K562 (cell line): ENCODE measurements at regions not wholly inside any gene's neighbourhood (a gene's known extent, or its start where the extent isn't known, plus 50 kb on each side); places are given as distances from the start of the nearest gene placed in this dataset.

ENCODE experiments used
- ATAC-seq: fragments of 200-7000 bp; cut with Tn5 transposase; 3 replicates; pipeline ENCODE4 v1.9.1; 2020; ENCODE audit warnings: moderate library complexity
- BruUV-seq: library from RNA; stranded (reverse); fragments of 400-500 nt; replicated peaks from 2 replicates; lab custom pipeline; 2021; lab: Mats Ljungman, UMichigan
- CTCF ChIA-PET: fragments of 300-600 bp; formaldehyde crosslinking; extraction: SDS; loops from one replicate; lab custom pipeline; 2021; ENCODE audit warnings: low intra/inter-chr PET ratio; lab: Yijun Ruan, JAX
- POLR2A ChIA-PET: fragments of 300-600, 350-650 bp; sonication (Branson Sonifier 250); formaldehyde crosslinking; extraction: SDS; loops from one replicate; lab custom pipeline; 2021; ENCODE audit warnings: antibody characterized with exemption, inconsistent platforms; lab: Yijun Ruan, JAX
- DNase-seq, 4 experiments: peaks; one replicate each; pipeline versions ENCODE4 v3.0.0 to v3.0.0-alpha.2; 2011 to 2018; ENCODE audit warnings: low spot score in 3 of 4, mixed read lengths in 3 of 4; ENCODE audit errors: extremely low read depth in 1 of 4
- FAIRE-seq: peaks from 2 replicates; lab custom pipeline; 2011; peaks lifted over from hg19 to GRCh38; lab: Jason Lieb, UNC
- H2AFZ ChIP-seq: 2 replicates; pipeline ENCODE4 v1.6.0; 2011; ENCODE audit warnings: low read depth, low read length, control low read depth, inconsistent platforms
- H3K27ac ChIP-seq: fragments of 200-600 bp; 3 replicates; pipeline ENCODE4 v1.8.0; 2011; ENCODE audit warnings: low read depth, mild to moderate bottlenecking, control low read depth, inconsistent platforms, low read length, moderate library complexity, mixed read lengths; ENCODE audit errors: extremely low read depth
- H3K27me3 ChIP-seq, 2 experiments: fragments of 300-600 bp in 1 of 2; 2 replicates in 1 of 2; 3 replicates in 1 of 2; pipeline versions ENCODE4 v1.6.0 to v1.8.0; 2011; ENCODE audit warnings: inconsistent platforms in 2 of 2, low read length in 2 of 2, mild to moderate bottlenecking in 1 of 2, mixed read lengths in 1 of 2, moderate library complexity in 1 of 2; ENCODE audit not compliant: control insufficient read depth in 2 of 2, insufficient read depth in 2 of 2
- H3K36me3 ChIP-seq: fragments of 300-600 bp; 3 replicates; pipeline ENCODE4 v1.8.0; 2011; ENCODE audit warnings: mild to moderate bottlenecking, low read length, inconsistent platforms; ENCODE audit not compliant: control insufficient read depth, insufficient read depth
- H3K4me1 ChIP-seq, 2 experiments: fragments of 200-600 bp in 1 of 2; replicated peaks in 1 of 2; 2 replicates in 1 of 2; 3 replicates in 1 of 2; pipeline versions ENCODE4 v1.5.1 to v1.8.0; 2011; ENCODE audit warnings: inconsistent platforms in 2 of 2, low read length in 2 of 2, mild to moderate bottlenecking in 1 of 2, mixed read lengths in 1 of 2, moderate library complexity in 1 of 2; ENCODE audit not compliant: control insufficient read depth in 2 of 2, insufficient read depth in 2 of 2
- H3K4me2 ChIP-seq: 2 replicates; pipeline ENCODE4 v1.6.1; 2011; ENCODE audit warnings: low read length, control low read depth, inconsistent platforms, mixed read lengths; ENCODE audit not compliant: insufficient read depth
- H3K4me3 ChIP-seq: fragments of 200-600 bp; sonication (generic), shearing (Covaris generic); 2 replicates; pipeline ENCODE4 v1.5.1; 2016; ENCODE audit warnings: control low read depth, inconsistent platforms
- H3K79me2 ChIP-seq: fragments of 200-600 bp; 3 replicates; pipeline ENCODE4 v1.8.0; 2011; ENCODE audit warnings: low read length, inconsistent platforms; ENCODE audit not compliant: control insufficient read depth, insufficient read depth
- H3K9ac ChIP-seq, 2 experiments: 2 replicates each; pipeline versions ENCODE4 v1.6.0 to v1.6.1; 2011; ENCODE audit warnings: low read depth in 2 of 2, low read length in 2 of 2, control low read depth in 1 of 2, inconsistent platforms in 1 of 2, mild to moderate bottlenecking in 1 of 2, mixed read lengths in 1 of 2; ENCODE audit not compliant: insufficient read depth in 1 of 2
- H3K9me1 ChIP-seq: one replicate; pipeline ENCODE4 v1.6.0; 2011; ENCODE audit warnings: inconsistent platforms, mild to moderate bottlenecking, low read length, moderate library complexity; ENCODE audit not compliant: control insufficient read depth, insufficient read depth
- H3K9me3 ChIP-seq: replicated peaks from 2 replicates; pipeline ENCODE4 v1.5.1; 2011; ENCODE audit warnings: low read depth, low read length, inconsistent platforms; ENCODE audit not compliant: control insufficient read depth, insufficient read depth
- H4K20me1 ChIP-seq: replicated peaks from 2 replicates; pipeline ENCODE4 v1.6.1; 2011; ENCODE audit warnings: low read length, inconsistent platforms, mixed read lengths; ENCODE audit not compliant: control insufficient read depth, insufficient read depth
- BRCA1 ChIP-seq, 2 experiments: fragments of 450-650 bp in 1 of 2; sonication (generic) in 1 of 2; formaldehyde crosslinking in 1 of 2; IDR thresholded peaks; 2 replicates each; pipeline versions ENCODE4 v1.5.0 to v1.6.1; 2017 to 2020; ENCODE audit warnings: mild to moderate bottlenecking in 1 of 2, missing genetic modification reagents in 1 of 2
- DPF2 ChIP-seq: fragments of 450-650 bp; IDR thresholded peaks from 2 replicates; pipeline ENCODE4 v1.6.1; 2016
- GABPB1 ChIP-seq: sonication (generic); formaldehyde crosslinking; IDR thresholded peaks from 2 replicates; pipeline ENCODE4 v1.8.0; 2022; ENCODE audit warnings: mild to moderate bottlenecking, missing genetic modification reagents
- MED1 ChIP-seq: sonication (generic); formaldehyde crosslinking; IDR thresholded peaks from 2 replicates; pipeline ENCODE4 v1.8.1; 2023; ENCODE audit warnings: missing genetic modification reagents, borderline replicate concordance
- NFE2L1 ChIP-seq: fragments of 450-650 bp; IDR thresholded peaks from 2 replicates; pipeline ENCODE4 v1.6.1; 2016; ENCODE audit warnings: missing genetic modification characterization, low read depth, mild to moderate bottlenecking, missing compliant biosample characterization, moderate library complexity, borderline replicate concordance
- ZNF133 ChIP-seq: fragments of 250-450 bp; sonication (Bioruptor Pico); IDR thresholded peaks from 2 replicates; pipeline ENCODE4 v1.4.0; 2020; ENCODE audit warnings: mild to moderate bottlenecking
- ZNF316 ChIP-seq: fragments of 450-650 bp; IDR thresholded peaks from 2 replicates; pipeline ENCODE4 v1.6.1; 2016
- WGBS: fragments of 100-300 bp; shearing (Covaris generic); methylation state at CpG from one replicate; pipeline ENCODE4 v1.1.6; 2016; ENCODE audit warnings: low coverage, mixed read lengths; ENCODE audit not compliant: insufficient coverage; ENCODE audit errors: missing lambda C conversion rate; 5-methylcytosine and 5-hydroxymethylcytosine counted together
- in situ Hi-C: fragments of 300-500 bp; cut with MboI; formaldehyde crosslinking; loops from 4 replicates; pipeline ENCODE4 v1.15.0; 2018; ENCODE audit warnings: inconsistent platforms, mixed read lengths
- intact Hi-C: fragments of 100-400 bp; cut with micrococcal nuclease; formaldehyde crosslinking; loops from 2 replicates; pipeline ENCODE4 v1.14.2; 2022
- TF ChIP-seq, protein P1 (sequence below): fragments of 450-650 bp; IDR thresholded peaks from 2 replicates; pipeline ENCODE4 v1.6.1; 2016; ENCODE audit warnings: low read depth
- TF ChIP-seq, protein P2 (sequence below): fragments of 450-650 bp; IDR thresholded peaks from 2 replicates; pipeline ENCODE4 v1.6.1; 2017; ENCODE audit warnings: mild to moderate bottlenecking, moderate library complexity
- TF ChIP-seq, protein P3 (sequence below): fragments of 450-650 bp; IDR thresholded peaks from 2 replicates; pipeline ENCODE4 v1.6.1; 2016; ENCODE audit warnings: missing biosample characterization, missing genetic modification characterization

DNA sequence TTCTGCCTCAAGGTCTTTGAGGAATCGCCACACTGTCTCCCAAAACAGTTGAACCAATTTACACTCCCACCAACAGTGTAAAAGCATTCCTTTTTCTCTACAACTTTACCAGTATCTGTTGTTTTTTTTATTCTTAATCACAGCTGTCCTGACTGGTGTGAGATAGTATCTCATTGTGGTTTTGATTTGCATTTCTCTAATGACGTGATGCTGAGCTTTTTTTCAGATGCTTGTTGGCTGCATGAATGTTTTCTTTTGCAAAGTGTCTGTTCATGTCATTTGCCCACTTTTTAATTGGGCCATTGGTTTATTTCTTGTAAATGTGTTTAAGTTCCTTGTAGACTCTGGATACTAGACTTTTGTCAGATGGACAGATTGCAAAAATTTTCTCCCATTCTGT is 400.0 kb downstream of the DEPDC1B start (continued):
- TF ChIP-seq, protein P1, sequence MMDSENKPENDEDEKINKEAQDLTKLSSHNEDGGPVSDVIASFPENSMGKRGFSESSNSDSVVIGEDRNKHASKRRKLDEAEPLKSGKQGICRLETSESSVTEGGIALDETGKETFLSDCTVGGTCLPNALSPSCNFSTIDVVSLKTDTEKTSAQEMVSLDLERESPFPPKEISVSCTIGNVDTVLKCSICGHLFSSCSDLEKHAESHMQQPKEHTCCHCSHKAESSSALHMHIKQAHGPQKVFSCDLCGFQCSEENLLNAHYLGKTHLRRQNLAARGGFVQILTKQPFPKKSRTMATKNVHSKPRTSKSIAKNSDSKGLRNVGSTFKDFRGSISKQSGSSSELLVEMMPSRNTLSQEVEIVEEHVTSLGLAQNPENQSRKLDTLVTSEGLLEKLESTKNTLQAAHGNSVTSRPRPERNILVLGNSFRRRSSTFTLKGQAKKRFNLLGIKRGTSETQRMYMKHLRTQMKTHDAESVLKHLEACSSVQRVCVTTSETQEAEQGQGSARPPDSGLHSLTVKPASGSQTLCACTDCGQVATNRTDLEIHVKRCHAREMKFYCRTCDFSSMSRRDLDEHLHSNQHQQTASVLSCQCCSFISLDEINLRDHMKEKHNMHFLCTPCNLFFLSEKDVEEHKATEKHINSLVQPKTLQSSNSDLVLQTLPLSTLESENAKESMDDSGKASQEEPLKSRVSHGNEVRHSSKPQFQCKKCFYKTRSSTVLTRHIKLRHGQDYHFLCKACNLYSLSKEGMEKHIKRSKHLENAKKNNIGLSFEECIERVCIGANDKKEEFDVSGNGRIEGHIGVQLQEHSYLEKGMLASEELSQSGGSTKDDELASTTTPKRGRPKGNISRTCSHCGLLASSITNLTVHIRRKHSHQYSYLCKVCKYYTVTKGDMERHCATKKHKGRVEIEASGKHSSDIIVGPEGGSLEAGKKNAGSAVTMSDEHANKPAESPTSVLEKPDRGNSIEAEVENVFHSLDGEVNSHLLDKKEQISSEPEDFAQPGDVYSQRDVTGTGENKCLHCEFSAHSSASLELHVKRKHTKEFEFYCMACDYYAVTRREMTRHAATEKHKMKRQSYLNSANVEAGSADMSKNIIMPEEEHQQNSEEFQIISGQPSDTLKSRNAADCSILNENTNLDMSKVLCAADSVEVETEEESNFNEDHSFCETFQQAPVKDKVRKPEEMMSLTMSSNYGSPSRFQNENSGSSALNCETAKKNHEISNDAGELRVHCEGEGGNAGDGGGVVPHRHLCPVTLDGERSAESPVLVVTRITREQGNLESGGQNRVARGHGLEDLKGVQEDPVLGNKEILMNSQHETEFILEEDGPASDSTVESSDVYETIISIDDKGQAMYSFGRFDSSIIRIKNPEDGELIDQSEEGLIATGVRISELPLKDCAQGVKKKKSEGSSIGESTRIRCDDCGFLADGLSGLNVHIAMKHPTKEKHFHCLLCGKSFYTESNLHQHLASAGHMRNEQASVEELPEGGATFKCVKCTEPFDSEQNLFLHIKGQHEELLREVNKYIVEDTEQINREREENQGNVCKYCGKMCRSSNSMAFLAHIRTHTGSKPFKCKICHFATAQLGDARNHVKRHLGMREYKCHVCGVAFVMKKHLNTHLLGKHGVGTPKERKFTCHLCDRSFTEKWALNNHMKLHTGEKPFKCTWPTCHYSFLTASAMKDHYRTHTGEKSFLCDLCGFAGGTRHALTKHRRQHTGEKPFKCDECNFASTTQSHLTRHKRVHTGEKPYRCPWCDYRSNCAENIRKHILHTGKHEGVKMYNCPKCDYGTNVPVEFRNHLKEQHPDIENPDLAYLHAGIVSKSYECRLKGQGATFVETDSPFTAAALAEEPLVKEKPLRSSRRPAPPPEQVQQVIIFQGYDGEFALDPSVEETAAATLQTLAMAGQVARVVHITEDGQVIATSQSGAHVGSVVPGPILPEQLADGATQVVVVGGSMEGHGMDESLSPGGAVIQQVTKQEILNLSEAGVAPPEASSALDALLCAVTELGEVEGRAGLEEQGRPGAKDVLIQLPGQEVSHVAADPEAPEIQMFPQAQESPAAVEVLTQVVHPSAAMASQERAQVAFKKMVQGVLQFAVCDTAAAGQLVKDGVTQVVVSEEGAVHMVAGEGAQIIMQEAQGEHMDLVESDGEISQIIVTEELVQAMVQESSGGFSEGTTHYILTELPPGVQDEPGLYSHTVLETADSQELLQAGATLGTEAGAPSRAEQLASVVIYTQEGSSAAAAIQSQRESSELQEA: no peak
- TF ChIP-seq NFE2L1 (tag) (no peak), ZNF133 (CRISPR knock-in tag) (no peak)

DNA sequence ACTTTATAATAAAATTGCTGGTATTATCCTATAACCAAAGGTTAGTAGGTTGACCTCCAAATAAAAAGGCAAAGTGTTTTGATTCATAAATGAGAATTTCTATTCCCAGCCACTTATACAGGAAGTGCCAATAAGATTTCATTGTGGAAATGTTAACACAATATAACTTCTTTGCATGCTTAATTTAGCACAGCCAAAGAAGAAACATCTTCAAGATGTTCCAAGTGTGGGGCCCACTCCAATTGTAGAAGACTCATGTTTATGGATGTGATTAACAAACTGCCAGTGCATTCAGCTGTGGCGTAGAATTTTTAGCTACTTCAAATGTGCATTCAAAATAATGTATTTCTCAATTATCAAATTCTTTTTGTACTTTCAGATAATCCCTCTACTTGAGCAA is 402.3 kb downstream of the DEPDC1B start:
- ChIA-PET CTCF (no interaction called here), POLR2A (no interaction called here)
- H2AFZ ChIP-seq: no peak overlapping the region
- H3K9me3 ChIP-seq: no peaks in the 10 kb centered on the region
- H3K4me3 ChIP-seq: no peak overlapping the region
- H3K36me3 ChIP-seq: no peaks in the 10 kb centered on the region
- no peaks in the 10 kb centered on the region for H3K79me2 ChIP-seq
- no peak for DNase-seq
- H3K9ac ChIP-seq: no peak overlapping the region
- no TSS peak for BruUV-seq
- H4K20me1 ChIP-seq: no peaks in the 10 kb centered on the region
- H3K4me2 ChIP-seq: no peak overlapping the region
- no peak for FAIRE-seq
- no peaks in the 10 kb centered on the region for H3K4me1 ChIP-seq
- H3K27ac ChIP-seq: no peak overlapping the region
- in situ Hi-C loops: no loop called here
- intact Hi-C loops: no loop called here
- H3K9me1 ChIP-seq: no peaks in the 10 kb centered on the region
- no peak for ATAC-seq
- H3K27me3 ChIP-seq: no peaks in the 10 kb centered on the region
- WGBS: 13% methylated on average over 1 of the region's 1 CpG
- TF ChIP-seq GABPB1: no peak
- TF ChIP-seq BRCA1 (IDR thresholded peaks at IDR 0.05): no peak
- TF ChIP-seq BRCA1 (CRISPR knock-in tag; IDR thresholded peaks at IDR 0.05): no peak
- TF ChIP-seq, protein P2, sequence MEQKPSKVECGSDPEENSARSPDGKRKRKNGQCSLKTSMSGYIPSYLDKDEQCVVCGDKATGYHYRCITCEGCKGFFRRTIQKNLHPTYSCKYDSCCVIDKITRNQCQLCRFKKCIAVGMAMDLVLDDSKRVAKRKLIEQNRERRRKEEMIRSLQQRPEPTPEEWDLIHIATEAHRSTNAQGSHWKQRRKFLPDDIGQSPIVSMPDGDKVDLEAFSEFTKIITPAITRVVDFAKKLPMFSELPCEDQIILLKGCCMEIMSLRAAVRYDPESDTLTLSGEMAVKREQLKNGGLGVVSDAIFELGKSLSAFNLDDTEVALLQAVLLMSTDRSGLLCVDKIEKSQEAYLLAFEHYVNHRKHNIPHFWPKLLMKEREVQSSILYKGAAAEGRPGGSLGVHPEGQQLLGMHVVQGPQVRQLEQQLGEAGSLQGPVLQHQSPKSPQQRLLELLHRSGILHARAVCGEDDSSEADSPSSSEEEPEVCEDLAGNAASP: no peak
- TF ChIP-seq MED1 (CRISPR knock-in tag): no peak
- TF ChIP-seq, protein P3, sequence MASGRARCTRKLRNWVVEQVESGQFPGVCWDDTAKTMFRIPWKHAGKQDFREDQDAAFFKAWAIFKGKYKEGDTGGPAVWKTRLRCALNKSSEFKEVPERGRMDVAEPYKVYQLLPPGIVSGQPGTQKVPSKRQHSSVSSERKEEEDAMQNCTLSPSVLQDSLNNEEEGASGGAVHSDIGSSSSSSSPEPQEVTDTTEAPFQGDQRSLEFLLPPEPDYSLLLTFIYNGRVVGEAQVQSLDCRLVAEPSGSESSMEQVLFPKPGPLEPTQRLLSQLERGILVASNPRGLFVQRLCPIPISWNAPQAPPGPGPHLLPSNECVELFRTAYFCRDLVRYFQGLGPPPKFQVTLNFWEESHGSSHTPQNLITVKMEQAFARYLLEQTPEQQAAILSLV (tag): no peak
- no peak for TF ChIP-seq ZNF316
- no peak for TF ChIP-seq DPF2
